GM23338 (cell line): ENCODE measurements at regions not wholly inside any gene's neighbourhood (a gene's known extent, or its start where the extent isn't known, plus 50 kb on each side); places are given as distances from the start of the nearest gene placed in this dataset.

Experiments used
- ATAC-seq: fragments of 200-7000 bp; cut with Tn5 transposase; 3 replicates; pipeline ENCODE4 v1.9.1; 2020
- DNase-seq: peaks from one replicate; pipeline ENCODE4 v3.0.0-alpha.2; 2015; ENCODE audit warnings: low spot score
- H2AFZ ChIP-seq: fragments of 200-600 bp; sonication (generic); 2 replicates; pipeline ENCODE4 v1.8.0; 2016; ENCODE audit warnings: antibody characterized with exemption, mild to moderate bottlenecking, moderate library complexity
- H3F3A ChIP-seq: fragments of 200-600 bp; sonication (generic); replicated peaks from 2 replicates; pipeline ENCODE4 v1.8.0; 2017; ENCODE audit warnings: antibody characterized with exemption, mixed run types, low read depth
- H3K27ac ChIP-seq: fragments of 200-600 bp; sonication (generic); 2 replicates; pipeline ENCODE4 v1.6.1; 2016; ENCODE audit warnings: low read depth
- H3K27me3 ChIP-seq: fragments of 200-600 bp; sonication (generic); 2 replicates; pipeline ENCODE4 v1.8.0; 2016; ENCODE audit warnings: mild to moderate bottlenecking, mixed run types, moderate library complexity; ENCODE audit not compliant: insufficient read depth
- H3K36me3 ChIP-seq: fragments of 200-600 bp; sonication (generic); 2 replicates; pipeline ENCODE4 v1.8.0; 2016; ENCODE audit warnings: mild to moderate bottlenecking; ENCODE audit not compliant: insufficient read depth
- H3K4me1 ChIP-seq: fragments of 200-600 bp; sonication (generic); 2 replicates; pipeline ENCODE4 v1.8.0; 2016; ENCODE audit warnings: mild to moderate bottlenecking, moderate library complexity; ENCODE audit not compliant: insufficient read depth
- H3K4me2 ChIP-seq: fragments of 200-600 bp; sonication (generic); 2 replicates; pipeline ENCODE4 v1.7.1; 2017; ENCODE audit warnings: mixed run types
- H3K4me3 ChIP-seq: fragments of 200-600 bp; sonication (generic); 2 replicates; pipeline ENCODE4 v1.6.1; 2016; ENCODE audit warnings: mixed run types
- H3K79me2 ChIP-seq: fragments of 200-600 bp; sonication (generic); replicated peaks from 2 replicates; pipeline ENCODE4 v1.8.0; 2017; ENCODE audit warnings: mild to moderate bottlenecking; ENCODE audit not compliant: insufficient read depth
- H3K9me2 ChIP-seq: fragments of 200-600 bp; sonication (generic); 2 replicates; pipeline ENCODE4 v1.8.0; 2017; ENCODE audit not compliant: insufficient read depth
- H4K20me1 ChIP-seq: fragments of 200-600 bp; sonication (generic); replicated peaks from 2 replicates; pipeline ENCODE4 v1.8.0; 2017; ENCODE audit warnings: mild to moderate bottlenecking; ENCODE audit not compliant: insufficient read depth
- H3K27ac Mint-ChIP-seq: 2 replicates; pipeline ENCODE4 v1.8.0; 2020; ENCODE audit warnings: inconsistent platforms, mild to moderate bottlenecking, moderate library complexity, mixed read lengths
- H3K27me3 Mint-ChIP-seq: 3 replicates; pipeline ENCODE4 v1.8.0; 2022; ENCODE audit warnings: low read depth, mild to moderate bottlenecking, moderate library complexity, mixed read lengths, inconsistent platforms; ENCODE audit not compliant: insufficient read depth, poor library complexity
- H3K36me3 Mint-ChIP-seq: 3 replicates; pipeline ENCODE4 v1.8.0; 2021; ENCODE audit warnings: low read depth, mild to moderate bottlenecking, inconsistent platforms, moderate library complexity, mixed read lengths
- H3K4me1 Mint-ChIP-seq: 3 replicates; pipeline ENCODE4 v1.8.0; 2020; ENCODE audit warnings: mild to moderate bottlenecking, inconsistent platforms, mixed read lengths
- H3K4me3 Mint-ChIP-seq: 3 replicates; pipeline ENCODE4 v1.8.0; 2021; ENCODE audit warnings: moderate library complexity, mild to moderate bottlenecking, inconsistent platforms, mixed read lengths
- H3K9me3 Mint-ChIP-seq: 3 replicates; pipeline ENCODE4 v1.8.0; 2020; ENCODE audit warnings: moderate library complexity, mild to moderate bottlenecking, inconsistent platforms, mixed read lengths
- CREB1 ChIP-seq: fragments of 250-450 bp; sonication (Bioruptor Pico); IDR thresholded peaks from 2 replicates; pipeline ENCODE4 v1.5.0; 2020; ENCODE audit warnings: low read depth, mild to moderate bottlenecking, moderate library complexity
- EZH2 ChIP-seq: fragments of 200-600 bp; sonication (generic); IDR thresholded peaks from one replicate; pipeline ENCODE4 v1.8.0; 2017; ENCODE audit warnings: antibody characterized with exemption, mild to moderate bottlenecking, low read depth; ENCODE audit not compliant: unreplicated experiment
- EZH2phosphoT487 ChIP-seq: fragments of 200-600 bp; sonication (generic); IDR thresholded peaks from one replicate; pipeline ENCODE4 v1.8.1; 2018; ENCODE audit warnings: antibody characterized with exemption; ENCODE audit not compliant: unreplicated experiment
- JUNB ChIP-seq: IDR thresholded peaks from one replicate; pipeline ENCODE4 v1.6.1; 2016; ENCODE audit warnings: antibody characterized with exemption; ENCODE audit not compliant: unreplicated experiment
- NANOG ChIP-seq: IDR thresholded peaks from 2 replicates; pipeline ENCODE4 v1.6.1; 2016; ENCODE audit warnings: antibody characterized with exemption, borderline replicate concordance
- POLR2AphosphoS5 ChIP-seq: IDR thresholded peaks from 2 replicates; pipeline ENCODE4 v1.6.1; 2016; ENCODE audit warnings: antibody characterized with exemption, low read depth
- STAT1 ChIP-seq: IDR thresholded peaks from one replicate; pipeline ENCODE4 v1.6.1; 2016; ENCODE audit warnings: antibody characterized with exemption; ENCODE audit not compliant: unreplicated experiment
- ZNF114 ChIP-seq: fragments of 250-450 bp; sonication (Bioruptor Pico); IDR thresholded peaks from 2 replicates; pipeline ENCODE4 v1.5.0; 2020; ENCODE audit warnings: mild to moderate bottlenecking, moderate library complexity
- ZNF331 ChIP-seq: fragments of 250-450 bp; sonication (Bioruptor Pico); IDR thresholded peaks from 2 replicates; pipeline ENCODE4 v1.5.0; 2020; ENCODE audit warnings: low read depth, mild to moderate bottlenecking, moderate library complexity
- TF ChIP-seq, protein P1 (sequence below): IDR thresholded peaks from 2 replicates; pipeline ENCODE4 v1.6.1; 2016; ENCODE audit warnings: antibody characterized with exemption
- TF ChIP-seq, protein P2 (sequence below): fragments of 250-450 bp; sonication (Bioruptor Pico); IDR thresholded peaks from 2 replicates; pipeline ENCODE4 v1.5.0; 2020; ENCODE audit warnings: mild to moderate bottlenecking, moderate library complexity
- TF ChIP-seq, protein P3 (sequence below), 2 experiments: fragments of 200-600 bp in 1 of 2; sonication (generic) in 1 of 2; conservative IDR thresholded peaks; 2 replicates each; pipeline versions ENCODE4 v1.5.1 to v1.6.1; 2016 to 2017; ENCODE audit warnings: antibody characterized with exemption in 2 of 2, low read depth in 2 of 2, mild to moderate bottlenecking in 2 of 2, moderate library complexity in 1 of 2
- TF ChIP-seq, protein P4 (sequence below): IDR thresholded peaks from one replicate; pipeline ENCODE4 v1.6.1; 2018; ENCODE audit warnings: antibody characterized with exemption; ENCODE audit not compliant: unreplicated experiment

DNA sequence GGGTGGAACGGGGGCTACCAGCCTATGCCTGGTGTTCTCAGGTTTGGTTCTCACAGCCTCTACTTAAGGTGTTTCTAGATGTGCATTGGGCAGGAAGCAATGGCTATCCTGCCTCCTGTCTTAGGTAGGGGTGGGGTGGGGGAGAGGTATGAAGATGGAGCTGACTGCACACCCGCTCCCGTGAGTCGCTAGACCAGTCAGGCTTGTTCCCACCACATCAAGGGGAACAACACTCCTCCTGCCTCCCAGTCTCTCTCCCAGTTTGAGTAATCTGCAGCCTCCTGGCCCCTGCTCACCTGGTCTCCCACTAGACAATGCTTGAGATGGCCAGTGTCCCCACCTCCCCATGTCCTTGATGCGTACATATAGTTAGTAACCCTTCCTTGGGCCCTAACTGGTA is 79.3 kb upstream of the TENM4 start:
- H3K79me2 ChIP-seq: no peaks in the 10 kb centered on the region
- no peak overlapping the region for H3K27ac Mint-ChIP-seq
- DNase-seq (no peak), ATAC-seq (no peak)
- TF ChIP-seq, protein P1, sequence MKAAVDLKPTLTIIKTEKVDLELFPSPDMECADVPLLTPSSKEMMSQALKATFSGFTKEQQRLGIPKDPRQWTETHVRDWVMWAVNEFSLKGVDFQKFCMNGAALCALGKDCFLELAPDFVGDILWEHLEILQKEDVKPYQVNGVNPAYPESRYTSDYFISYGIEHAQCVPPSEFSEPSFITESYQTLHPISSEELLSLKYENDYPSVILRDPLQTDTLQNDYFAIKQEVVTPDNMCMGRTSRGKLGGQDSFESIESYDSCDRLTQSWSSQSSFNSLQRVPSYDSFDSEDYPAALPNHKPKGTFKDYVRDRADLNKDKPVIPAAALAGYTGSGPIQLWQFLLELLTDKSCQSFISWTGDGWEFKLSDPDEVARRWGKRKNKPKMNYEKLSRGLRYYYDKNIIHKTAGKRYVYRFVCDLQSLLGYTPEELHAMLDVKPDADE: no peak
- TF ChIP-seq POLR2AphosphoS5 (no peak), JUNB (no peak), ZNF331 (CRISPR knock-in tag) (no peak), NANOG (no peak), ZNF114 (CRISPR knock-in tag) (no peak), CREB1 (CRISPR knock-in tag) (no peak), STAT1 (no peak), EZH2 (no peak), EZH2phosphoT487 (no peak)
- TF ChIP-seq, protein P2, sequence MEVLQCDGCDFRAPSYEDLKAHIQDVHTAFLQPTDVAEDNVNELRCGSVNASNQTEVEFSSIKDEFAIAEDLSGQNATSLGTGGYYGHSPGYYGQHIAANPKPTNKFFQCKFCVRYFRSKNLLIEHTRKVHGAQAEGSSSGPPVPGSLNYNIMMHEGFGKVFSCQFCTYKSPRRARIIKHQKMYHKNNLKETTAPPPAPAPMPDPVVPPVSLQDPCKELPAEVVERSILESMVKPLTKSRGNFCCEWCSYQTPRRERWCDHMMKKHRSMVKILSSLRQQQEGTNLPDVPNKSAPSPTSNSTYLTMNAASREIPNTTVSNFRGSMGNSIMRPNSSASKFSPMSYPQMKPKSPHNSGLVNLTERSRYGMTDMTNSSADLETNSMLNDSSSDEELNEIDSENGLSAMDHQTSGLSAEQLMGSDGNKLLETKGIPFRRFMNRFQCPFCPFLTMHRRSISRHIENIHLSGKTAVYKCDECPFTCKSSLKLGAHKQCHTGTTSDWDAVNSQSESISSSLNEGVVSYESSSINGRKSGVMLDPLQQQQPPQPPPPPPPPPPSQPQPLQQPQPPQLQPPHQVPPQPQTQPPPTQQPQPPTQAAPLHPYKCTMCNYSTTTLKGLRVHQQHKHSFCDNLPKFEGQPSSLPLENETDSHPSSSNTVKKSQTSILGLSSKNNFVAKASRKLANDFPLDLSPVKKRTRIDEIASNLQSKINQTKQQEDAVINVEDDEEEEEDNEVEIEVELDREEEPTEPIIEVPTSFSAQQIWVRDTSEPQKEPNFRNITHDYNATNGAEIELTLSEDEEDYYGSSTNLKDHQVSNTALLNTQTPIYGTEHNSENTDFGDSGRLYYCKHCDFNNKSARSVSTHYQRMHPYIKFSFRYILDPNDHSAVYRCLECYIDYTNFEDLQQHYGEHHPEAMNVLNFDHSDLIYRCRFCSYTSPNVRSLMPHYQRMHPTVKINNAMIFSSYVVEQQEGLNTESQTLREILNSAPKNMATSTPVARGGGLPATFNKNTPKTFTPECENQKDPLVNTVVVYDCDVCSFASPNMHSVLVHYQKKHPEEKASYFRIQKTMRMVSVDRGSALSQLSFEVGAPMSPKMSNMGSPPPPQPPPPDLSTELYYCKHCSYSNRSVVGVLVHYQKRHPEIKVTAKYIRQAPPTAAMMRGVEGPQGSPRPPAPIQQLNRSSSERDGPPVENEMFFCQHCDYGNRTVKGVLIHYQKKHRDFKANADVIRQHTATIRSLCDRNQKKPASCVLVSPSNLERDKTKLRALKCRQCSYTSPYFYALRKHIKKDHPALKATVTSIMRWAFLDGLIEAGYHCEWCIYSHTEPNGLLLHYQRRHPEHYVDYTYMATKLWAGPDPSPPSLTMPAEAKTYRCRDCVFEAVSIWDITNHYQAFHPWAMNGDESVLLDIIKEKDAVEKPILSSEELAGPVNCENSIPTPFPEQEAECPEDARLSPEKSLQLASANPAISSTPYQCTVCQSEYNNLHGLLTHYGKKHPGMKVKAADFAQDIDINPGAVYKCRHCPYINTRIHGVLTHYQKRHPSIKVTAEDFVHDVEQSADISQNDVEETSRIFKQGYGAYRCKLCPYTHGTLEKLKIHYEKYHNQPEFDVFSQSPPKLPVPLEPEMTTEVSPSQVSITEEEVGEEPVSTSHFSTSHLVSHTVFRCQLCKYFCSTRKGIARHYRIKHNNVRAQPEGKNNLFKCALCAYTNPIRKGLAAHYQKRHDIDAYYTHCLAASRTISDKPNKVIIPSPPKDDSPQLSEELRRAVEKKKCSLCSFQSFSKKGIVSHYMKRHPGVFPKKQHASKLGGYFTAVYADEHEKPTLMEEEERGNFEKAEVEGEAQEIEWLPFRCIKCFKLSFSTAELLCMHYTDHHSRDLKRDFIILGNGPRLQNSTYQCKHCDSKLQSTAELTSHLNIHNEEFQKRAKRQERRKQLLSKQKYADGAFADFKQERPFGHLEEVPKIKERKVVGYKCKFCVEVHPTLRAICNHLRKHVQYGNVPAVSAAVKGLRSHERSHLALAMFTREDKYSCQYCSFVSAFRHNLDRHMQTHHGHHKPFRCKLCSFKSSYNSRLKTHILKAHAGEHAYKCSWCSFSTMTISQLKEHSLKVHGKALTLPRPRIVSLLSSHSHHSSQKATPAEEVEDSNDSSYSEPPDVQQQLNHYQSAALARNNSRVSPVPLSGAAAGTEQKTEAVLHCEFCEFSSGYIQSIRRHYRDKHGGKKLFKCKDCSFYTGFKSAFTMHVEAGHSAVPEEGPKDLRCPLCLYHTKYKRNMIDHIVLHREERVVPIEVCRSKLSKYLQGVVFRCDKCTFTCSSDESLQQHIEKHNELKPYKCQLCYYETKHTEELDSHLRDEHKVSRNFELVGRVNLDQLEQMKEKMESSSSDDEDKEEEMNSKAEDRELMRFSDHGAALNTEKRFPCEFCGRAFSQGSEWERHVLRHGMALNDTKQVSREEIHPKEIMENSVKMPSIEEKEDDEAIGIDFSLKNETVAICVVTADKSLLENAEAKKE (CRISPR knock-in tag): no peak
- TF ChIP-seq, protein P3, sequence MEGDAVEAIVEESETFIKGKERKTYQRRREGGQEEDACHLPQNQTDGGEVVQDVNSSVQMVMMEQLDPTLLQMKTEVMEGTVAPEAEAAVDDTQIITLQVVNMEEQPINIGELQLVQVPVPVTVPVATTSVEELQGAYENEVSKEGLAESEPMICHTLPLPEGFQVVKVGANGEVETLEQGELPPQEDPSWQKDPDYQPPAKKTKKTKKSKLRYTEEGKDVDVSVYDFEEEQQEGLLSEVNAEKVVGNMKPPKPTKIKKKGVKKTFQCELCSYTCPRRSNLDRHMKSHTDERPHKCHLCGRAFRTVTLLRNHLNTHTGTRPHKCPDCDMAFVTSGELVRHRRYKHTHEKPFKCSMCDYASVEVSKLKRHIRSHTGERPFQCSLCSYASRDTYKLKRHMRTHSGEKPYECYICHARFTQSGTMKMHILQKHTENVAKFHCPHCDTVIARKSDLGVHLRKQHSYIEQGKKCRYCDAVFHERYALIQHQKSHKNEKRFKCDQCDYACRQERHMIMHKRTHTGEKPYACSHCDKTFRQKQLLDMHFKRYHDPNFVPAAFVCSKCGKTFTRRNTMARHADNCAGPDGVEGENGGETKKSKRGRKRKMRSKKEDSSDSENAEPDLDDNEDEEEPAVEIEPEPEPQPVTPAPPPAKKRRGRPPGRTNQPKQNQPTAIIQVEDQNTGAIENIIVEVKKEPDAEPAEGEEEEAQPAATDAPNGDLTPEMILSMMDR (conservative IDR thresholded peaks at IDR 0.05; ENCODE audit: low read depth in 2 of 2): no peak
- TF ChIP-seq, protein P4, sequence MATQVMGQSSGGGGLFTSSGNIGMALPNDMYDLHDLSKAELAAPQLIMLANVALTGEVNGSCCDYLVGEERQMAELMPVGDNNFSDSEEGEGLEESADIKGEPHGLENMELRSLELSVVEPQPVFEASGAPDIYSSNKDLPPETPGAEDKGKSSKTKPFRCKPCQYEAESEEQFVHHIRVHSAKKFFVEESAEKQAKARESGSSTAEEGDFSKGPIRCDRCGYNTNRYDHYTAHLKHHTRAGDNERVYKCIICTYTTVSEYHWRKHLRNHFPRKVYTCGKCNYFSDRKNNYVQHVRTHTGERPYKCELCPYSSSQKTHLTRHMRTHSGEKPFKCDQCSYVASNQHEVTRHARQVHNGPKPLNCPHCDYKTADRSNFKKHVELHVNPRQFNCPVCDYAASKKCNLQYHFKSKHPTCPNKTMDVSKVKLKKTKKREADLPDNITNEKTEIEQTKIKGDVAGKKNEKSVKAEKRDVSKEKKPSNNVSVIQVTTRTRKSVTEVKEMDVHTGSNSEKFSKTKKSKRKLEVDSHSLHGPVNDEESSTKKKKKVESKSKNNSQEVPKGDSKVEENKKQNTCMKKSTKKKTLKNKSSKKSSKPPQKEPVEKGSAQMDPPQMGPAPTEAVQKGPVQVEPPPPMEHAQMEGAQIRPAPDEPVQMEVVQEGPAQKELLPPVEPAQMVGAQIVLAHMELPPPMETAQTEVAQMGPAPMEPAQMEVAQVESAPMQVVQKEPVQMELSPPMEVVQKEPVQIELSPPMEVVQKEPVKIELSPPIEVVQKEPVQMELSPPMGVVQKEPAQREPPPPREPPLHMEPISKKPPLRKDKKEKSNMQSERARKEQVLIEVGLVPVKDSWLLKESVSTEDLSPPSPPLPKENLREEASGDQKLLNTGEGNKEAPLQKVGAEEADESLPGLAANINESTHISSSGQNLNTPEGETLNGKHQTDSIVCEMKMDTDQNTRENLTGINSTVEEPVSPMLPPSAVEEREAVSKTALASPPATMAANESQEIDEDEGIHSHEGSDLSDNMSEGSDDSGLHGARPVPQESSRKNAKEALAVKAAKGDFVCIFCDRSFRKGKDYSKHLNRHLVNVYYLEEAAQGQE: no peak
- peaks cover 2% of the 10 kb centered on the region for H3K27me3 Mint-ChIP-seq
- H3K36me3 Mint-ChIP-seq: no peaks in the 10 kb centered on the region
- no peaks in the 10 kb centered on the region for H3K27me3 ChIP-seq
- H3K4me3 Mint-ChIP-seq: no peak overlapping the region
- no peaks in the 10 kb centered on the region for H3K36me3 ChIP-seq
- no peak overlapping the region for H3K27ac ChIP-seq
- H3K9me2 ChIP-seq: no peaks in the 10 kb centered on the region
- H3K9me3 Mint-ChIP-seq: no peaks in the 10 kb centered on the region
- H4K20me1 ChIP-seq: no peaks in the 10 kb centered on the region
- peaks cover 17% of the 10 kb centered on the region; the same call in 2 of the 3 replicates for H3K4me1 Mint-ChIP-seq
- H3K4me2 ChIP-seq: no peak overlapping the region
- no peak overlapping the region for H2AFZ ChIP-seq
- no peak overlapping the region for H3K4me3 ChIP-seq
- H3K4me1 ChIP-seq: no peaks in the 10 kb centered on the region
- no peaks in the 10 kb centered on the region for H3F3A ChIP-seq
